ENCODE measurements at regions not wholly inside any gene's neighbourhood (a gene's known extent, or its start where the extent isn't known, plus 50 kb on each side); places are given as distances from the start of the nearest gene placed in this dataset.

DNA sequence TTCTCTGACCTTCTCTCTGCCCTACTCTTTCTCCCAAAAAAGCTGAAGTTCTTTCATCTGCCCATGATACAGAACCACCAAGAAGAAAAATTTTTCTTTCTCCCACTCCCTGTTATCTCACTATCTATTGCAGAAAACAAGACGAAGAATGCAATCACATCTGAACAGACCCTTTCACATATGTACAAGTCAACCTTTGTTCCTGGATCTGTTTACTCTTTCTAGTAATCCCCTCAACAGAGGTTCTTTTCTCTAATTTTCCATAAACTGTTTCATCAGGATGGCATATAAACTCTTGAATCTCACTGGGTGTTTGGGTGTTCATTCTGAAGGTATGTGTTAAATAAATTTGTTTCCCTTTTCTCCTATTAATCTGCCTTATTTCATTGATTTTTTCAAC, 1262.7 kb upstream of the NRXN1 start:
- TF ChIP-seq, protein P1, sequence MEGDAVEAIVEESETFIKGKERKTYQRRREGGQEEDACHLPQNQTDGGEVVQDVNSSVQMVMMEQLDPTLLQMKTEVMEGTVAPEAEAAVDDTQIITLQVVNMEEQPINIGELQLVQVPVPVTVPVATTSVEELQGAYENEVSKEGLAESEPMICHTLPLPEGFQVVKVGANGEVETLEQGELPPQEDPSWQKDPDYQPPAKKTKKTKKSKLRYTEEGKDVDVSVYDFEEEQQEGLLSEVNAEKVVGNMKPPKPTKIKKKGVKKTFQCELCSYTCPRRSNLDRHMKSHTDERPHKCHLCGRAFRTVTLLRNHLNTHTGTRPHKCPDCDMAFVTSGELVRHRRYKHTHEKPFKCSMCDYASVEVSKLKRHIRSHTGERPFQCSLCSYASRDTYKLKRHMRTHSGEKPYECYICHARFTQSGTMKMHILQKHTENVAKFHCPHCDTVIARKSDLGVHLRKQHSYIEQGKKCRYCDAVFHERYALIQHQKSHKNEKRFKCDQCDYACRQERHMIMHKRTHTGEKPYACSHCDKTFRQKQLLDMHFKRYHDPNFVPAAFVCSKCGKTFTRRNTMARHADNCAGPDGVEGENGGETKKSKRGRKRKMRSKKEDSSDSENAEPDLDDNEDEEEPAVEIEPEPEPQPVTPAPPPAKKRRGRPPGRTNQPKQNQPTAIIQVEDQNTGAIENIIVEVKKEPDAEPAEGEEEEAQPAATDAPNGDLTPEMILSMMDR (optimal IDR thresholded peaks at IDR 0.05 in 1 of 3, IDR thresholded peaks at IDR 0.05 in 1 of 3, conservative IDR thresholded peaks at IDR 0.05 in 1 of 3; ENCODE audit: extremely low read depth in 1 of 3, insufficient read depth in 2 of 3, low read length in 3 of 3) = no peak
- TF ChIP-seq EZH2 (IDR thresholded peaks at IDR 0.05; ENCODE audit: low read length) = no peak
